ENCODE measurements at regions not wholly inside any gene's neighbourhood (a gene's known extent, or its start where the extent isn't known, plus 50 kb on each side); places are given as distances from the start of the nearest gene placed in this dataset.

DNA sequence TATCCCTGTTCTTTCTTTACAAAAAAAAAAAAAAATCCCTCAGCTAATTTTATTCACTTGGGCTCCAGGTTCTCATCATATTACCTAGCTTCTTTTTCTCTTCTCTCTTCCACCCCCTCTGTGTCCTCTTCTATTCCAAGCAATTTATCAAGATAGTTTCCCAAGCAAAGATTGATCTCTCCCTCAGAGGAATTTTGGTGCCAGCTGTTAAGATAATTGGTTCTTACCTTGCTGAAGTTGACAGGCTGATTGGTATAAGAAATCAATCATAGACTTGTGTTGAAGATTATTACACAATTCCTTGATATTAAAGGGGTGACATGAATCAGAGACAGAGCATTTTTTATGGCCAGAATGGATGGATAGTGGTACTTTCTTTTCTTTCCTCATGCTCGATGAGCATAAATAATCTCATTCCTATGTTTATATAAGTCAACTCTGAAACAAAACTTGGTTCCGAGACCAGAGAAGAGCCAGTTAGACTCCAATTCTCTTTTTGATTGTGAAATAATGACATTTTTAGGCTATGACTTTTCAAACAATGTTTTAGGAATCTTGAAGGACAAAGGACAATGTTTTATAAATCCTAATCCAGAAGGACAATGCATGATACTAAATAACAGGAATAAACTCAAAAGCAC lies 264.1 kb upstream of the PRKD1 start:
- TF ChIP-seq POLR2AphosphoS5 (IDR thresholded peaks at IDR 0.05; ENCODE audit: low read depth) (no peak), SPI1 (IDR thresholded peaks at IDR 0.05; ENCODE audit: borderline replicate concordance, low read depth) (no peak), GABPA (IDR thresholded peaks at IDR 0.05; ENCODE audit: low read depth) (no peak)
- TF ChIP-seq, protein P1, sequence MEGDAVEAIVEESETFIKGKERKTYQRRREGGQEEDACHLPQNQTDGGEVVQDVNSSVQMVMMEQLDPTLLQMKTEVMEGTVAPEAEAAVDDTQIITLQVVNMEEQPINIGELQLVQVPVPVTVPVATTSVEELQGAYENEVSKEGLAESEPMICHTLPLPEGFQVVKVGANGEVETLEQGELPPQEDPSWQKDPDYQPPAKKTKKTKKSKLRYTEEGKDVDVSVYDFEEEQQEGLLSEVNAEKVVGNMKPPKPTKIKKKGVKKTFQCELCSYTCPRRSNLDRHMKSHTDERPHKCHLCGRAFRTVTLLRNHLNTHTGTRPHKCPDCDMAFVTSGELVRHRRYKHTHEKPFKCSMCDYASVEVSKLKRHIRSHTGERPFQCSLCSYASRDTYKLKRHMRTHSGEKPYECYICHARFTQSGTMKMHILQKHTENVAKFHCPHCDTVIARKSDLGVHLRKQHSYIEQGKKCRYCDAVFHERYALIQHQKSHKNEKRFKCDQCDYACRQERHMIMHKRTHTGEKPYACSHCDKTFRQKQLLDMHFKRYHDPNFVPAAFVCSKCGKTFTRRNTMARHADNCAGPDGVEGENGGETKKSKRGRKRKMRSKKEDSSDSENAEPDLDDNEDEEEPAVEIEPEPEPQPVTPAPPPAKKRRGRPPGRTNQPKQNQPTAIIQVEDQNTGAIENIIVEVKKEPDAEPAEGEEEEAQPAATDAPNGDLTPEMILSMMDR (IDR thresholded peaks at IDR 0.05; ENCODE audit: insufficient read depth, low read length) = no peak

Data from HL-60 (cell line).